SH-SY5Y (cell line): ENCODE measurements at regions not wholly inside any gene's neighbourhood (a gene's known extent, or its start where the extent isn't known, plus 50 kb on each side); places are given as distances from the start of the nearest gene placed in this dataset.

Source experiments
- GATA2 ChIP-seq: IDR thresholded peaks from 2 replicates; pipeline ENCODE4 v1.6.1; 2011; ENCODE audit warnings: mild to moderate bottlenecking, low read depth, low read length
- GATA3 ChIP-seq: IDR thresholded peaks from 2 replicates; pipeline ENCODE4 v1.6.1; 2011; ENCODE audit warnings: low read depth, mild to moderate bottlenecking, low read length, moderate library complexity

DNA sequence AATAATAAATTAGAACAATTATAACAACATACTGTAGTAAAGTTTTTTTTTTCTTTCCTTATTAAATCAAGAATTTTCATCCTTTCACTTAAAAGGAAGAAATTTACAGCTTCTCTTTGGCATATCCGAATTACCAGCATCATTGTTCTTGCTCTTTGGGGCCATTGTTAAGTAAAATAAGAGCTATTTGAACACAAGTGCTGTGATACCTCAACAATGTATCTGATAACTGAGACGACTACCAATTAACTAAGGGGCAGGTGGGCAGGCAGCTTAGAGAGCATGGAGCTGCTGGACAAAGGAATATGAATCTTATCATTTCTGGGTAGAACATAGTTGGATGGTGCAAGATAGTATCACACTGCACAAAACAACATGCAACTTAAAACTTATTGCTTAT lies 719.9 kb upstream of the TMPRSS15 start:
- TF ChIP-seq GATA3 (no peak), GATA2 (no peak)
